ENCODE measurements at regions not wholly inside any gene's neighbourhood (a gene's known extent, or its start where the extent isn't known, plus 50 kb on each side); places are given as distances from the start of the nearest gene placed in this dataset.

- H3K9me2 ChIP-seq (replicated peaks; ENCODE audit: low read depth, low read length): no peaks in the 10 kb centered on the region
- H4K20me1 ChIP-seq (ENCODE audit: insufficient read depth, low read length, poor library complexity, severe bottlenecking): no peaks in the 10 kb centered on the region
- H3F3A ChIP-seq (ENCODE audit: low read depth): no peaks in the 10 kb centered on the region
- H3K4me3 ChIP-seq (ENCODE audit: low read length, poor library complexity, severe bottlenecking): no peak overlapping the region
- H2AFZ ChIP-seq (ENCODE audit: low read length): no peak overlapping the region
- no peaks in the 10 kb centered on the region for H3K79me2 ChIP-seq (ENCODE audit: insufficient read depth, low read length)
- no peaks in the 10 kb centered on the region for H3K27me3 ChIP-seq (ENCODE audit: insufficient read depth, low read length, poor library complexity, severe bottlenecking)
- TF ChIP-seq CTCF (conservative IDR thresholded peaks at IDR 0.05; ENCODE audit: low read length) (no peak), EZH2phosphoT487 (IDR thresholded peaks at IDR 0.05; ENCODE audit: borderline replicate concordance) (no peak)
- H3K4me1 ChIP-seq (ENCODE audit: insufficient read depth, low read length, poor library complexity, severe bottlenecking): no peaks in the 10 kb centered on the region
- H3K9me3 ChIP-seq (ENCODE audit: insufficient read depth, low read depth, low read length): peaks cover 6% of the 10 kb centered on the region
- H3K9ac ChIP-seq (ENCODE audit: low read depth, low read length, poor library complexity, severe bottlenecking): no peak overlapping the region
- no peak overlapping the region for H3K4me2 ChIP-seq (ENCODE audit: low read depth, low read length, poor library complexity, severe bottlenecking)
- no peaks in the 10 kb centered on the region for H3K36me3 ChIP-seq (ENCODE audit: insufficient read depth, low read length)
These were observed 218.0 kb upstream of the C9orf72 start for GRCh38 chr9:27791311-27791710.

- Histone ChIP-seq H3K4me1 (ENCODE audit: insufficient read depth, low read length, poor library complexity, severe bottlenecking) (no peaks in the 10 kb centered on the region), H4K20me1 (ENCODE audit: insufficient read depth, low read length, poor library complexity, severe bottlenecking) (no peaks in the 10 kb centered on the region), H3K4me2 (ENCODE audit: low read depth, low read length, poor library complexity, severe bottlenecking) (no peak overlapping the region)
These were observed 219.8 kb upstream of the C9orf72 start for GRCh38 chr9:27792971-27793689.

GRCh38 chr9:27799326-27799725 is 226.0 kb upstream of the C9orf72 start:
- no peaks in the 10 kb centered on the region for H3K9me2 ChIP-seq (replicated peaks; ENCODE audit: low read depth, low read length)
- H4K20me1 ChIP-seq (ENCODE audit: insufficient read depth, low read length, poor library complexity, severe bottlenecking): no peaks in the 10 kb centered on the region
- H3K9me3 ChIP-seq (ENCODE audit: insufficient read depth, low read depth, low read length): no peaks in the 10 kb centered on the region
- no peak overlapping the region for H3K9ac ChIP-seq (ENCODE audit: low read depth, low read length, poor library complexity, severe bottlenecking)
- H3K27me3 ChIP-seq (ENCODE audit: insufficient read depth, low read length, poor library complexity, severe bottlenecking): no peaks in the 10 kb centered on the region
- H3K4me2 ChIP-seq (ENCODE audit: low read depth, low read length, poor library complexity, severe bottlenecking): no peak overlapping the region
- H3F3A ChIP-seq (ENCODE audit: low read depth): no peaks in the 10 kb centered on the region
- no peak overlapping the region for H2AFZ ChIP-seq (ENCODE audit: low read length)
- no peak for TF ChIP-seq CTCF (conservative IDR thresholded peaks at IDR 0.05; ENCODE audit: low read length)
- TF ChIP-seq EZH2phosphoT487 (IDR thresholded peaks at IDR 0.05; ENCODE audit: borderline replicate concordance): no peak
- H3K4me1 ChIP-seq (ENCODE audit: insufficient read depth, low read length, poor library complexity, severe bottlenecking): no peaks in the 10 kb centered on the region
- H3K79me2 ChIP-seq (ENCODE audit: insufficient read depth, low read length): no peaks in the 10 kb centered on the region
- no peaks in the 10 kb centered on the region for H3K36me3 ChIP-seq (ENCODE audit: insufficient read depth, low read length)
- H3K4me3 ChIP-seq (ENCODE audit: low read length, poor library complexity, severe bottlenecking): no peak overlapping the region

More at GRCh38 chr9:27792971-27793689, 219.8 kb upstream of the C9orf72 start:
- Histone ChIP-seq H3K9me2 (replicated peaks; ENCODE audit: low read depth, low read length) (no peaks in the 10 kb centered on the region), H3K9me3 (ENCODE audit: insufficient read depth, low read depth, low read length) (peaks cover 6% of the 10 kb centered on the region; the same call in 1 of the 2 replicates), H3K4me3 (ENCODE audit: low read length, poor library complexity, severe bottlenecking) (no peak overlapping the region), H3K79me2 (ENCODE audit: insufficient read depth, low read length) (no peaks in the 10 kb centered on the region), H2AFZ (ENCODE audit: low read length) (no peak overlapping the region), H3K27me3 (ENCODE audit: insufficient read depth, low read length, poor library complexity, severe bottlenecking) (no peaks in the 10 kb centered on the region), H3K36me3 (ENCODE audit: insufficient read depth, low read length) (no peaks in the 10 kb centered on the region), H3F3A (ENCODE audit: low read depth) (no peaks in the 10 kb centered on the region), H3K9ac (ENCODE audit: low read depth, low read length, poor library complexity, severe bottlenecking) (no peak overlapping the region)
- TF ChIP-seq CTCF (conservative IDR thresholded peaks at IDR 0.05; ENCODE audit: low read length): no peak
- no peak for TF ChIP-seq EZH2phosphoT487 (IDR thresholded peaks at IDR 0.05; ENCODE audit: borderline replicate concordance)

Measured in Loucy (cell line).